ES-I3 (cell line): ENCODE measurements at regions not wholly inside any gene's neighbourhood (a gene's known extent, or its start where the extent isn't known, plus 50 kb on each side); places are given as distances from the start of the nearest gene placed in this dataset.
"Not testable (repeated sequence)": the region's sequence is repeated elsewhere in the genome, so short reads cannot be mapped to it uniquely, and the experiment has no call there.

Experiments
- H3K36me3 ChIP-seq: 2 replicates; pipeline ENCODE4 v1.6.1; 2013; ENCODE audit warnings: mild to moderate bottlenecking, low read length, control low read depth, moderate library complexity; ENCODE audit not compliant: insufficient read depth
- H3K4me1 ChIP-seq: 2 replicates; pipeline ENCODE4 v1.6.1; 2013; ENCODE audit warnings: mild to moderate bottlenecking, control low read depth, low read length; ENCODE audit not compliant: insufficient read depth
- H3K9ac ChIP-seq: 2 replicates; pipeline ENCODE4 v1.6.1; 2013; ENCODE audit warnings: low read depth, mild to moderate bottlenecking, low read length, moderate library complexity
- H3K9me3 ChIP-seq: 2 replicates; pipeline ENCODE4 v1.6.1; 2013; ENCODE audit warnings: mild to moderate bottlenecking, low read length, moderate library complexity; ENCODE audit not compliant: control insufficient read depth, insufficient read depth

GRCh38 chr5:157994906-157995519, 136.1 kb upstream of the CLINT1 start:
- Histone ChIP-seq H3K9me3 (no peaks in the 10 kb centered on the region), H3K9ac (no peak overlapping the region), H3K36me3 (no peaks in the 10 kb centered on the region), H3K4me1 (no peaks in the 10 kb centered on the region)

- Histone ChIP-seq H3K9me3 (no peaks in the 10 kb centered on the region), H3K4me1 (no peaks in the 10 kb centered on the region), H3K9ac (no peak overlapping the region), H3K36me3 (no peaks in the 10 kb centered on the region)
These were observed 135.2 kb upstream of the CLINT1 start for GRCh38 chr5:157993986-157994691.

GRCh38 chr5:157993201-157993600, 134.3 kb upstream of the CLINT1 start:
- Histone ChIP-seq H3K9ac (no peak overlapping the region), H3K36me3 (no peaks in the 10 kb centered on the region), H3K9me3 (no peaks in the 10 kb centered on the region), H3K4me1 (no peaks in the 10 kb centered on the region)

- Histone ChIP-seq H3K9ac (no peak overlapping the region), H3K36me3 (no peaks in the 10 kb centered on the region), H3K9me3 (no peaks in the 10 kb centered on the region), H3K4me1 (no peaks in the 10 kb centered on the region)
These were observed 131.7 kb upstream of the CLINT1 start for GRCh38 chr5:157990583-157991181.

- Histone ChIP-seq H3K9ac (no peak overlapping the region), H3K36me3 (no peaks in the 10 kb centered on the region), H3K4me1 (no peaks in the 10 kb centered on the region), H3K9me3 (no peaks in the 10 kb centered on the region)
These were observed 130.4 kb upstream of the CLINT1 start for GRCh38 chr5:157989296-157989695.

- Histone ChIP-seq H3K36me3 (no peaks in the 10 kb centered on the region), H3K9me3 (no peaks in the 10 kb centered on the region), H3K4me1 (no peaks in the 10 kb centered on the region)
These were observed 128.3 kb upstream of the CLINT1 start for GRCh38 chr5:157987259-157987658.

GRCh38 chr5:157986431-157986990, 127.6 kb upstream of the CLINT1 start:
- no peaks in the 10 kb centered on the region for H3K9me3 ChIP-seq

More at GRCh38 chr5:157987259-157987658, 128.3 kb upstream of the CLINT1 start:
- H3K9ac ChIP-seq: no peak overlapping the region

GRCh38 chr5:157984611-157985010, 125.7 kb upstream of the CLINT1 start:
- no peaks in the 10 kb centered on the region for H3K36me3 ChIP-seq
- H3K9me3 ChIP-seq: no peaks in the 10 kb centered on the region
- H3K4me1 ChIP-seq: no peaks in the 10 kb centered on the region
- no peak overlapping the region for H3K9ac ChIP-seq

More at GRCh38 chr5:157986431-157986990, 127.6 kb upstream of the CLINT1 start:
- Histone ChIP-seq H3K36me3 (no peaks in the 10 kb centered on the region), H3K9ac (no peak overlapping the region), H3K4me1 (no peaks in the 10 kb centered on the region)

- no peaks in the 10 kb centered on the region for H3K4me1 ChIP-seq
- H3K36me3 ChIP-seq: no peaks in the 10 kb centered on the region
- H3K9me3 ChIP-seq: no peaks in the 10 kb centered on the region
- no peak overlapping the region for H3K9ac ChIP-seq
These were observed 125.1 kb upstream of the CLINT1 start for GRCh38 chr5:157983906-157984551.

- no peaks in the 10 kb centered on the region for H3K36me3 ChIP-seq
- H3K4me1 ChIP-seq: no peaks in the 10 kb centered on the region
- H3K9ac ChIP-seq: no peak overlapping the region
- H3K9me3 ChIP-seq: no peaks in the 10 kb centered on the region
These were observed 119.1 kb upstream of the CLINT1 start for GRCh38 chr5:157978061-157978460.

- Histone ChIP-seq H3K4me1 (peaks cover 5% of the 10 kb centered on the region), H3K9me3 (no peaks in the 10 kb centered on the region), H3K36me3 (no peaks in the 10 kb centered on the region), H3K9ac (no peak overlapping the region)
These were observed 117.5 kb upstream of the CLINT1 start for GRCh38 chr5:157976429-157976828.

GRCh38 chr5:157972579-157972978, 113.6 kb upstream of the CLINT1 start:
- Histone ChIP-seq H3K9ac (no peak overlapping the region), H3K4me1 (peaks cover 7% of the 10 kb centered on the region), H3K36me3 (no peaks in the 10 kb centered on the region), H3K9me3 (no peaks in the 10 kb centered on the region)

- Histone ChIP-seq H3K9me3 (no peaks in the 10 kb centered on the region), H3K4me1 (peaks cover 8% of the 10 kb centered on the region), H3K9ac (no peak overlapping the region), H3K36me3 (no peaks in the 10 kb centered on the region)
These were observed 112.7 kb upstream of the CLINT1 start for GRCh38 chr5:157971571-157972216.

GRCh38 chr5:157968570-157968969, 109.6 kb upstream of the CLINT1 start:
- not testable (repeated sequence) for H3K36me3 ChIP-seq, H3K9me3 ChIP-seq, H3K9ac ChIP-seq
- peaks cover 23% of the 10 kb centered on the region for H3K4me1 ChIP-seq
